ENCODE measurements at regions not wholly inside any gene's neighbourhood (a gene's known extent, or its start where the extent isn't known, plus 50 kb on each side); places are given as distances from the start of the nearest gene placed in this dataset.

DNA sequence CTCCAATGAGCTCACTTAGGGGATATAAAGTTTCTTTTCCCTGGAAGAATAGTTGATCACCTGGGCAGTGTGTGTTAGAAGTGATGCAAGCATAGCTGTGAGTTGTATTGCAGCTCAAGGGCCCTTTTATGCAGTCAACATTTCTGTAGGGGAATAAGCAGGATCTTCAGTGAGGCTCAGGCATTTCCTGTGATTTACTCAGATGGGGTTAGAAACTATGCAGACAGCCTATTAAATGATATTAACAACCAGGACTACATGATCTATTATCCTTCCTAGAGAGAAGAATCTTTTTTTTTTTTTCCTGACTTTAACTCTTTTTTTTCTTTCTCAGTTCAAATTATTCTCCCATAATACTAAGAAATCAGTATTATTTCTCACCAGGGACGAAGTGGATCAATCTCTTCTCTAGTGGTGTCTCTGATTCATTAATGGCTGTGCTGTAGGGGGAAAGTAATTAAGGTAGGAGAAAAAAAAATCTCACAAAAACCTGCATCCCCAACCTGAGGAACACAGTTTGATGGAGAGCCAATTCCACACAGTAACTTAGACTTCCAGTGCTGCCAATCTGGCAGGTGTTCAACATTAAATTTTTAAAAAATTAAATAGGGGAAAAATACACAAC, 126.4 kb upstream of the SLC10A2 start:
- H4K20me1 ChIP-seq (ENCODE audit: insufficient read depth, low read length) = no peaks in the 10 kb centered on the region
- TF ChIP-seq, protein P1, sequence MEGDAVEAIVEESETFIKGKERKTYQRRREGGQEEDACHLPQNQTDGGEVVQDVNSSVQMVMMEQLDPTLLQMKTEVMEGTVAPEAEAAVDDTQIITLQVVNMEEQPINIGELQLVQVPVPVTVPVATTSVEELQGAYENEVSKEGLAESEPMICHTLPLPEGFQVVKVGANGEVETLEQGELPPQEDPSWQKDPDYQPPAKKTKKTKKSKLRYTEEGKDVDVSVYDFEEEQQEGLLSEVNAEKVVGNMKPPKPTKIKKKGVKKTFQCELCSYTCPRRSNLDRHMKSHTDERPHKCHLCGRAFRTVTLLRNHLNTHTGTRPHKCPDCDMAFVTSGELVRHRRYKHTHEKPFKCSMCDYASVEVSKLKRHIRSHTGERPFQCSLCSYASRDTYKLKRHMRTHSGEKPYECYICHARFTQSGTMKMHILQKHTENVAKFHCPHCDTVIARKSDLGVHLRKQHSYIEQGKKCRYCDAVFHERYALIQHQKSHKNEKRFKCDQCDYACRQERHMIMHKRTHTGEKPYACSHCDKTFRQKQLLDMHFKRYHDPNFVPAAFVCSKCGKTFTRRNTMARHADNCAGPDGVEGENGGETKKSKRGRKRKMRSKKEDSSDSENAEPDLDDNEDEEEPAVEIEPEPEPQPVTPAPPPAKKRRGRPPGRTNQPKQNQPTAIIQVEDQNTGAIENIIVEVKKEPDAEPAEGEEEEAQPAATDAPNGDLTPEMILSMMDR (IDR thresholded peaks at IDR 0.05; ENCODE audit: extremely low read depth, low read depth, low read length) = no peak
- no peak overlapping the region for H2AFZ ChIP-seq (ENCODE audit: low read length)
- H3K4me1 ChIP-seq (ENCODE audit: insufficient read depth, low read length) = no peaks in the 10 kb centered on the region
- no peak overlapping the region for H3K4me3 ChIP-seq (ENCODE audit: insufficient read depth, low read length)
- H3K9me3 ChIP-seq (ENCODE audit: low read depth, low read length) = no peaks in the 10 kb centered on the region
- no peak overlapping the region for H3K4me2 ChIP-seq (ENCODE audit: insufficient read depth, low read length)
- no peaks in the 10 kb centered on the region for H3K27me3 ChIP-seq (ENCODE audit: insufficient read depth, low read length)
- H3K27ac ChIP-seq (ENCODE audit: low read depth, low read length) = no peak overlapping the region
- no peaks in the 10 kb centered on the region for H3K36me3 ChIP-seq (ENCODE audit: insufficient read depth, low read length)
- DNase-seq (ENCODE audit: insufficient read length, low spot score, missing footprints) = no peak
- H3K79me2 ChIP-seq (ENCODE audit: insufficient read depth, low read length) = no peaks in the 10 kb centered on the region

DNA sequence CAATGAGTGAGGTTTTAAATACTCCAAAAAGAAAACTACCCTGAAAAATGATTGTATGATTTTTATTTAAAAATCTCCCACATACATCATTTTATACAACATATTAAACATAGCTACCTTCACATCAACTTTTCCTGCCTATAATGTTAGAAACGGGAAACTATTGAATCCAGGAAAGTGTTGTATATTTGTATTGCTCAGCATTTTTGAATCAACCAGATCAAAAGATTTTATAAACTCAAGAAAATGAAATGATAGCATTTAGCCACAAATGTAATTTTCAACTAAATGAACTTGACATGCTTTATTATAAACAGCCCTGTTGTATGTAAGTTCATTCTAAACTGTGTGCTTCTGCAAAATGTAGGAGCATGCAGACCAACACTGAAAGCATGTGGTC, 124.6 kb upstream of the SLC10A2 start:
- H3K4me2 ChIP-seq (ENCODE audit: insufficient read depth, low read length) = no peak overlapping the region
- H3K27me3 ChIP-seq (ENCODE audit: insufficient read depth, low read length) = no peaks in the 10 kb centered on the region
- no peaks in the 10 kb centered on the region for H3K36me3 ChIP-seq (ENCODE audit: insufficient read depth, low read length)
- DNase-seq (ENCODE audit: insufficient read length, low spot score, missing footprints) = no peak
- H3K4me3 ChIP-seq (ENCODE audit: insufficient read depth, low read length) = no peak overlapping the region
- peaks cover 2% of the 10 kb centered on the region for H3K9me3 ChIP-seq (ENCODE audit: low read depth, low read length)
- no peaks in the 10 kb centered on the region for H3K4me1 ChIP-seq (ENCODE audit: insufficient read depth, low read length)
- TF ChIP-seq, protein P1 (IDR thresholded peaks at IDR 0.05; ENCODE audit: extremely low read depth, low read depth, low read length) = no peak
- H4K20me1 ChIP-seq (ENCODE audit: insufficient read depth, low read length) = no peaks in the 10 kb centered on the region
- H3K27ac ChIP-seq (ENCODE audit: low read depth, low read length) = no peak overlapping the region
- H2AFZ ChIP-seq (ENCODE audit: low read length) = no peak overlapping the region
- no peaks in the 10 kb centered on the region for H3K79me2 ChIP-seq (ENCODE audit: insufficient read depth, low read length)

DNA sequence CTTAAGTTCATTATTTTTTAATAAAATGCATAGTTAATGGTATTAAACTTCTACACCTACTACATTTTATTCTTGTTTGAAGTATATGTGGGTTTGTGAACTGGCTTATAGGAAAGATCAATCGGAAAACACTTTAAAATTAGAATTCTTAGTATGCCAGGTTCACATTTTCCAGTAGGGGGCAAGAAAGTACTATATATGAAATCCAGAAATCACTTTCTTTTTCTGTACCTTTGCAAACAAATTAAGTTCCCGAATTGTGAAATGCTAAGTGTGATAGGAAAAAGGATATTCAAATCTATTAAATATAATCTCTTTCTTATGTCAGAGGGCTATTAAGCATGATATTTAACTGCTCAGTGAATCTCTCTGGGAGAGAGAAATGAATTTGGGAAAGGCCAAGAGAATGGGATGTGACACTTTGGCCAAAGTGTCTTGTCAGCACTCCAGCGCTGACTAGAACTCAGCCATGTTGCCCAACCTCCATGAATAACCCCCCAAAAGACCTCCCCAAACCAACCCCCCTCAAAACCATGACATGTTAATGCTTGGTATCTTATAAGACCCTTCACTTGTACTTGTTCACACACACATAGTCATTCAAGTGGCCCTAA, 122.6 kb upstream of the SLC10A2 start:
- TF ChIP-seq, protein P1 (IDR thresholded peaks at IDR 0.05; ENCODE audit: extremely low read depth, low read depth, low read length) = peak; percentile 36
- Histone ChIP-seq H3K27me3 (ENCODE audit: insufficient read depth, low read length) (no peaks in the 10 kb centered on the region), H3K9me3 (ENCODE audit: low read depth, low read length) (peaks cover 2% of the 10 kb centered on the region), H3K4me2 (ENCODE audit: insufficient read depth, low read length) (no peak overlapping the region), H4K20me1 (ENCODE audit: insufficient read depth, low read length) (no peaks in the 10 kb centered on the region), H3K27ac (ENCODE audit: low read depth, low read length) (no peak overlapping the region), H2AFZ (ENCODE audit: low read length) (no peak overlapping the region), H3K4me3 (ENCODE audit: insufficient read depth, low read length) (no peak overlapping the region), H3K4me1 (ENCODE audit: insufficient read depth, low read length) (no peaks in the 10 kb centered on the region), H3K36me3 (ENCODE audit: insufficient read depth, low read length) (no peaks in the 10 kb centered on the region), H3K79me2 (ENCODE audit: insufficient read depth, low read length) (no peaks in the 10 kb centered on the region)
- DNase-seq (ENCODE audit: insufficient read length, low spot score, missing footprints) = no peak

DNA sequence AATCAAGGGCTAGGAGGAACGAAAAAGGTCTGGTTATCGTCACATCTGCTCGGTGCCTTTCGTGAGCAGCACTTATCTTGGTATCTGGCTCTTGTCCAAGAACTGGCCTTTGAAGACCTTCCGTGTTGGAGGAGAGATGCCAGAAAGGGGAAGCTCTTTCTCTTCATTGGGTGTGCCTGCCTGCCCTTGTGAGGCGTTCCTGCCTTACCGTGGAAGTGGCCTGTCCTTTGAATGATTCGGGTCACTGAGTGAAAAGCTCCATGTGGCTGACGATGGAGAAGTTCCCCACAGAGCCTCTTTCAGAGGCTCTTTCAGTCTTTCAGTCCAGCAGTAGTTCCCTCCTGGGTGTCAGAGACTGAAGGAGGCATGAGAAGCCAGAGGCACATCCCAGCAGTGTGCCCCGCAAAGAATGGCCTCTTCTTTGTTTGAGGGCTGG, 121.5 kb upstream of the SLC10A2 start:
- Histone ChIP-seq H4K20me1 (ENCODE audit: insufficient read depth, low read length) (no peaks in the 10 kb centered on the region), H3K79me2 (ENCODE audit: insufficient read depth, low read length) (no peaks in the 10 kb centered on the region), H3K9me3 (ENCODE audit: low read depth, low read length) (peaks cover 5% of the 10 kb centered on the region), H3K27ac (ENCODE audit: low read depth, low read length) (no peak overlapping the region), H3K4me1 (ENCODE audit: insufficient read depth, low read length) (no peaks in the 10 kb centered on the region), H3K4me3 (ENCODE audit: insufficient read depth, low read length) (no peak overlapping the region), H3K4me2 (ENCODE audit: insufficient read depth, low read length) (no peak overlapping the region), H2AFZ (ENCODE audit: low read length) (no peak overlapping the region), H3K27me3 (ENCODE audit: insufficient read depth, low read length) (no peaks in the 10 kb centered on the region), H3K36me3 (ENCODE audit: insufficient read depth, low read length) (no peaks in the 10 kb centered on the region)
- no peak for DNase-seq (ENCODE audit: insufficient read length, low spot score, missing footprints)
- TF ChIP-seq, protein P1 (IDR thresholded peaks at IDR 0.05; ENCODE audit: extremely low read depth, low read depth, low read length) = no peak

All from osteoblast (primary cell).